DMS 273 (cell line): ENCODE measurements at regions not wholly inside any gene's neighbourhood (a gene's known extent, or its start where the extent isn't known, plus 50 kb on each side); places are given as distances from the start of the nearest gene placed in this dataset.
"Not testable (repeated sequence)": the region's sequence is repeated elsewhere in the genome, so short reads cannot be mapped to it uniquely, and the experiment has no call there.

ENCODE experiments used
- DNase-seq: peaks from one replicate; lab custom pipeline; 2025; ENCODE audit not compliant: unreplicated experiment; lab: John Stamatoyannopoulos, UW

- DNase-seq = peak; percentile 70
Measured at GRCh38 chr5:57429513-57430120, 53.0 kb downstream of the ACTBL2 start.

GRCh38 chr5:57429021-57429420, 53.6 kb downstream of the ACTBL2 start:
- not testable (repeated sequence) for DNase-seq

- no peak for DNase-seq
Measured at GRCh38 chr5:57422993-57423392, 59.6 kb downstream of the ACTBL2 start.

- DNase-seq = no peak
Measured at GRCh38 chr5:57422341-57422740, 60.3 kb downstream of the ACTBL2 start.

- DNase-seq = no peak
Measured at GRCh38 chr5:57420801-57421200, 61.8 kb downstream of the ACTBL2 start.

GRCh38 chr5:57417971-57418370, 64.6 kb downstream of the ACTBL2 start:
- DNase-seq = no peak

- DNase-seq = no peak
Measured at GRCh38 chr5:57417320-57417719, 65.3 kb downstream of the ACTBL2 start.

GRCh38 chr5:57416278-57416994, 66.2 kb downstream of the ACTBL2 start:
- DNase-seq = peak; percentile 43

- DNase-seq = no peak
Measured at GRCh38 chr5:57414857-57415256, 67.8 kb downstream of the ACTBL2 start.

- DNase-seq = peak; percentile 15
Measured at GRCh38 chr5:57414191-57414590, 68.4 kb downstream of the ACTBL2 start.

GRCh38 chr5:57413145-57413544, 69.5 kb downstream of the ACTBL2 start:
- no peak for DNase-seq

GRCh38 chr5:57412680-57413079, 69.9 kb downstream of the ACTBL2 start:
- no peak for DNase-seq

GRCh38 chr5:57411982-57412381, 70.6 kb downstream of the ACTBL2 start:
- no peak for DNase-seq

- DNase-seq = peak; percentile 57
Measured at GRCh38 chr5:57410374-57411320, 72.0 kb downstream of the ACTBL2 start.

- DNase-seq = no peak
Measured at GRCh38 chr5:57408714-57409113, 73.9 kb downstream of the ACTBL2 start.

GRCh38 chr5:57408285-57408684, 74.3 kb downstream of the ACTBL2 start:
- DNase-seq = no peak

- DNase-seq = peak; percentile 82
Measured at GRCh38 chr5:57407391-57407790, 75.2 kb downstream of the ACTBL2 start.

- DNase-seq = peak; percentile 33
Measured at GRCh38 chr5:57406641-57407040, 76.0 kb downstream of the ACTBL2 start.

GRCh38 chr5:57405984-57406383, 76.6 kb downstream of the ACTBL2 start:
- no peak for DNase-seq

- DNase-seq = no peak
Measured at GRCh38 chr5:57402761-57403160, 79.8 kb downstream of the ACTBL2 start.

- DNase-seq = no peak
Measured at GRCh38 chr5:57402348-57402747, 80.3 kb downstream of the ACTBL2 start.
